MM.1S (cell line): ENCODE measurements at regions not wholly inside any gene's neighbourhood (a gene's known extent, or its start where the extent isn't known, plus 50 kb on each side); places are given as distances from the start of the nearest gene placed in this dataset.
"Not testable (repeated sequence)": the region's sequence is repeated elsewhere in the genome, so short reads cannot be mapped to it uniquely, and the experiment has no call there.

ENCODE experiments used
- EZH2phosphoT487 ChIP-seq: fragments of 300-600 bp; sonication (generic); IDR thresholded peaks from 2 replicates; pipeline ENCODE4 v1.6.1; 2018; ENCODE audit warnings: antibody characterized with exemption, low read length
- TF ChIP-seq, protein P1 (sequence below): fragments of 300-600 bp; sonication (generic); IDR thresholded peaks from 2 replicates; pipeline ENCODE4 v1.5.1; 2016; ENCODE audit warnings: antibody characterized with exemption, low read length, mixed read lengths

DNA sequence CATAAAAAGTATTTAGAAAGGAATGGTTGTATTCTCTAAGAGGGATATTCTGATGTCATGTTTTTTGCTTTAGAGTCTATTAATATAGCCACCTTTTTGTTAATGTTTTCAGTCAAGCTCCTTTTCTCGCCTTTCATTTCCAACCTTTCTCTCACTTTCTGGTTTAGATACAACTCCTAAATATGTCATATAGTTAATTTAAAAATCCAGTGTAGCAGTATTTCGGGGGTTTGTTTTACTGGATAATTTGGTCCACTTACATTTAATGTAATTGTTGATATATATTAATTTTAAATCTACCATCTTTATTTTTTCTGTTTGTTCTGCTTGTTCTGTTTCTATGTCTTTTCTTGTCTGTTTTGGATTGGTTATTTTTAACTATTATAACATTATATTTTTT is 121.1 kb downstream of the FAM72C start:
- TF ChIP-seq, protein P1, sequence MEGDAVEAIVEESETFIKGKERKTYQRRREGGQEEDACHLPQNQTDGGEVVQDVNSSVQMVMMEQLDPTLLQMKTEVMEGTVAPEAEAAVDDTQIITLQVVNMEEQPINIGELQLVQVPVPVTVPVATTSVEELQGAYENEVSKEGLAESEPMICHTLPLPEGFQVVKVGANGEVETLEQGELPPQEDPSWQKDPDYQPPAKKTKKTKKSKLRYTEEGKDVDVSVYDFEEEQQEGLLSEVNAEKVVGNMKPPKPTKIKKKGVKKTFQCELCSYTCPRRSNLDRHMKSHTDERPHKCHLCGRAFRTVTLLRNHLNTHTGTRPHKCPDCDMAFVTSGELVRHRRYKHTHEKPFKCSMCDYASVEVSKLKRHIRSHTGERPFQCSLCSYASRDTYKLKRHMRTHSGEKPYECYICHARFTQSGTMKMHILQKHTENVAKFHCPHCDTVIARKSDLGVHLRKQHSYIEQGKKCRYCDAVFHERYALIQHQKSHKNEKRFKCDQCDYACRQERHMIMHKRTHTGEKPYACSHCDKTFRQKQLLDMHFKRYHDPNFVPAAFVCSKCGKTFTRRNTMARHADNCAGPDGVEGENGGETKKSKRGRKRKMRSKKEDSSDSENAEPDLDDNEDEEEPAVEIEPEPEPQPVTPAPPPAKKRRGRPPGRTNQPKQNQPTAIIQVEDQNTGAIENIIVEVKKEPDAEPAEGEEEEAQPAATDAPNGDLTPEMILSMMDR: not testable (repeated sequence)
- not testable (repeated sequence) for TF ChIP-seq EZH2phosphoT487
